HL-60 (cell line): ENCODE measurements at regions not wholly inside any gene's neighbourhood (a gene's known extent, or its start where the extent isn't known, plus 50 kb on each side); places are given as distances from the start of the nearest gene placed in this dataset.

Experiments used
- DNase-seq, 2 experiments: peaks; one replicate each; pipeline ENCODE4 v3.0.0-alpha.2; 2010 to 2020; ENCODE audit warnings: low read depth in 1 of 2, low spot score in 1 of 2
- H3K27ac ChIP-seq: fragments of 250-450 bp; sonication (Bioruptor Pico); replicated peaks from 2 replicates; pipeline ENCODE4 v1.5.1; 2020; ENCODE audit warnings: mild to moderate bottlenecking, moderate library complexity
- H3K27me3 ChIP-seq: fragments of 250-450 bp; sonication (Bioruptor Pico); 2 replicates; pipeline ENCODE4 v1.5.1; 2021; ENCODE audit warnings: mild to moderate bottlenecking, moderate library complexity; ENCODE audit not compliant: insufficient read depth, poor library complexity, severe bottlenecking
- H3K4me3 ChIP-seq: replicated peaks from 2 replicates; pipeline ENCODE4 v1.5.1; 2011; ENCODE audit warnings: mild to moderate bottlenecking, control low read depth, low read length; ENCODE audit not compliant: insufficient read depth
- GABPA ChIP-seq: IDR thresholded peaks from 2 replicates; pipeline ENCODE4 v1.6.1; 2012; ENCODE audit warnings: low read depth
- POLR2AphosphoS5 ChIP-seq: IDR thresholded peaks from 2 replicates; pipeline ENCODE4 v1.6.1; 2012; ENCODE audit warnings: low read depth
- SPI1 ChIP-seq: IDR thresholded peaks from 2 replicates; pipeline ENCODE4 v1.6.1; 2012; ENCODE audit warnings: low read depth, mild to moderate bottlenecking, borderline replicate concordance
- TF ChIP-seq, protein P1 (sequence below): IDR thresholded peaks from 2 replicates; pipeline ENCODE4 v1.6.1; 2012; ENCODE audit warnings: low read depth; ENCODE audit not compliant: insufficient replicate concordance
- TF ChIP-seq, protein P2 (sequence below): IDR thresholded peaks from one replicate; pipeline ENCODE4 v1.5.1; 2011; ENCODE audit warnings: low read length, control low read depth, inconsistent platforms; ENCODE audit not compliant: insufficient read depth

DNA sequence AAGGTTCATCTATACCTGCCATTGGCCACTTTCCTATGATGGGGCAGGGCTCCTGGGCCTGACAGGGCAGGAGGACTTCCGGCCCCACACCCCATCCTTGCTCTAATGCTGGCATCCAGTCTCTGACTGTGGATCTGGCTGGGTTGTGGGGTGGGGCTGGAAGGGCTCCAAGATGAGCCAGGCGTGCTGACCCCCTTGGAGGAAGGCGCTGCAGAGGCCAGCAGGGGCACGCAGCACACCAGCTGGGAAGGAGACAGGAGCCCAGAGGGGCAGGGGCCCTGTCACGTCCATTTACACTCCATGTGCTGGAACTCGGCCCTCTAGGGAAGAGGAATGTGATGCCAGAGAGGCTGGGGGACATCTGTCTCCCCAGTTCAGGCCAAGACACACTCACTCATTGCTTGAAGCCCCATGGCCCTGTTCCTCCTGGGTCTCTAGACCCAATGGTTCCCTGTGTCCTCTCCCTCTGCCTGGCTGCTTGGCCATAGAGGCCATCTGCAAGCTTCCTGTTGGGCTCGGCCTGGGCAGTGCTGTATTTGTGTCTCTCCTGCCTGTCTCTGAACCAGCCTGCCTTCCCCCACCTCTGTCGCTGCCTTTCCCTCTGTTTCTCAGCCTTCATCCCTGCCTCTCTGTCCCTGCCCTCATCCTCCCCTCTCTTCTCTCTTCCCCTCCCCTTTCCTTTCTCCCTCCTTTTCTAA, 67.5 kb upstream of the NECTIN1 start:
- no peak for TF ChIP-seq GABPA
- TF ChIP-seq, protein P1, sequence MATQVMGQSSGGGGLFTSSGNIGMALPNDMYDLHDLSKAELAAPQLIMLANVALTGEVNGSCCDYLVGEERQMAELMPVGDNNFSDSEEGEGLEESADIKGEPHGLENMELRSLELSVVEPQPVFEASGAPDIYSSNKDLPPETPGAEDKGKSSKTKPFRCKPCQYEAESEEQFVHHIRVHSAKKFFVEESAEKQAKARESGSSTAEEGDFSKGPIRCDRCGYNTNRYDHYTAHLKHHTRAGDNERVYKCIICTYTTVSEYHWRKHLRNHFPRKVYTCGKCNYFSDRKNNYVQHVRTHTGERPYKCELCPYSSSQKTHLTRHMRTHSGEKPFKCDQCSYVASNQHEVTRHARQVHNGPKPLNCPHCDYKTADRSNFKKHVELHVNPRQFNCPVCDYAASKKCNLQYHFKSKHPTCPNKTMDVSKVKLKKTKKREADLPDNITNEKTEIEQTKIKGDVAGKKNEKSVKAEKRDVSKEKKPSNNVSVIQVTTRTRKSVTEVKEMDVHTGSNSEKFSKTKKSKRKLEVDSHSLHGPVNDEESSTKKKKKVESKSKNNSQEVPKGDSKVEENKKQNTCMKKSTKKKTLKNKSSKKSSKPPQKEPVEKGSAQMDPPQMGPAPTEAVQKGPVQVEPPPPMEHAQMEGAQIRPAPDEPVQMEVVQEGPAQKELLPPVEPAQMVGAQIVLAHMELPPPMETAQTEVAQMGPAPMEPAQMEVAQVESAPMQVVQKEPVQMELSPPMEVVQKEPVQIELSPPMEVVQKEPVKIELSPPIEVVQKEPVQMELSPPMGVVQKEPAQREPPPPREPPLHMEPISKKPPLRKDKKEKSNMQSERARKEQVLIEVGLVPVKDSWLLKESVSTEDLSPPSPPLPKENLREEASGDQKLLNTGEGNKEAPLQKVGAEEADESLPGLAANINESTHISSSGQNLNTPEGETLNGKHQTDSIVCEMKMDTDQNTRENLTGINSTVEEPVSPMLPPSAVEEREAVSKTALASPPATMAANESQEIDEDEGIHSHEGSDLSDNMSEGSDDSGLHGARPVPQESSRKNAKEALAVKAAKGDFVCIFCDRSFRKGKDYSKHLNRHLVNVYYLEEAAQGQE: no peak
- DNase-seq: no peak
- Histone ChIP-seq H3K27ac (no peak overlapping the region), H3K4me3 (no peak overlapping the region), H3K27me3 (no peaks in the 10 kb centered on the region)

DNA sequence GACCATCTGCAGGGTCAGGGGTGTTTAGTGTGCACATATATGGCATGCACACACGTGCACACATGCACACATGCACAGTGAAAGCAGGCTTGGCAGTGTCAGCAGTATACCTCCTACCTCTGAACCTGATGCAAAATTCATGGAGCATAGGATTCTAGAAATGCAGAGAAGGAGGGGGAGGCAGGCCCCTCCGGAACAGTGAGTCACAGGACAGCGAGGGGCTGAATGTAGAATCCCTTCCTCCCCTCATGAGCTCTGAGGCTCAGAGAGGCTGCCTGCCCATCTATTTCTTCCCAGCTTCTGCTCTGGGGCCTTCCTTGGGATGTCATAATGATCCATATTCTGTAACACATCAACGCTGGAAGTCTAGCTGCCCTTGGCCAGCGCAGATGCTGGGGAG, 66.7 kb upstream of the NECTIN1 start:
- TF ChIP-seq, protein P1: no peak
- TF ChIP-seq GABPA (no peak), POLR2AphosphoS5 (no peak), SPI1 (no peak)
- TF ChIP-seq, protein P2, sequence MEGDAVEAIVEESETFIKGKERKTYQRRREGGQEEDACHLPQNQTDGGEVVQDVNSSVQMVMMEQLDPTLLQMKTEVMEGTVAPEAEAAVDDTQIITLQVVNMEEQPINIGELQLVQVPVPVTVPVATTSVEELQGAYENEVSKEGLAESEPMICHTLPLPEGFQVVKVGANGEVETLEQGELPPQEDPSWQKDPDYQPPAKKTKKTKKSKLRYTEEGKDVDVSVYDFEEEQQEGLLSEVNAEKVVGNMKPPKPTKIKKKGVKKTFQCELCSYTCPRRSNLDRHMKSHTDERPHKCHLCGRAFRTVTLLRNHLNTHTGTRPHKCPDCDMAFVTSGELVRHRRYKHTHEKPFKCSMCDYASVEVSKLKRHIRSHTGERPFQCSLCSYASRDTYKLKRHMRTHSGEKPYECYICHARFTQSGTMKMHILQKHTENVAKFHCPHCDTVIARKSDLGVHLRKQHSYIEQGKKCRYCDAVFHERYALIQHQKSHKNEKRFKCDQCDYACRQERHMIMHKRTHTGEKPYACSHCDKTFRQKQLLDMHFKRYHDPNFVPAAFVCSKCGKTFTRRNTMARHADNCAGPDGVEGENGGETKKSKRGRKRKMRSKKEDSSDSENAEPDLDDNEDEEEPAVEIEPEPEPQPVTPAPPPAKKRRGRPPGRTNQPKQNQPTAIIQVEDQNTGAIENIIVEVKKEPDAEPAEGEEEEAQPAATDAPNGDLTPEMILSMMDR: no peak
- H3K27ac ChIP-seq: no peak overlapping the region
- peaks cover 2% of the 10 kb centered on the region for H3K27me3 ChIP-seq

DNA sequence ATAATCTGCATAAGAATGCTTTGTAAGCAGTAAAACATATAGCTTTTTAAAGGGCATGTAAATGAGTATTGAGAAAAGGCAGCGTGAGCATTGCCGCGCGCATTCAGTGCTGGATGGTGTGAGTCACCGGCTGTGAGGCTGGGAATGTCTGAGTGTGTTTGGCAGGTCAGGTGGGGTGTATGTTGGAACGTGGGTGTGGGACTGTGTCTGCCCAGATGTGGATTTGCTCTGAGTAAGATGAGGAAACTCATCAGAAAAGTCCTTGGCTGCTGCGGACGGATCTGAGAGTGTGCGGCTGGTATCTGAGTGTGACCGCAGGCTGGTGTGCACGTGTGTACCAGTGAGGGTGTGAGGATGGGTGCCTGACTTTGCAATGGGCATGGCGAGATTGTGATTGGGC, 66.2 kb upstream of the NECTIN1 start:
- no peak for DNase-seq
- TF ChIP-seq POLR2AphosphoS5: no peak
- TF ChIP-seq, protein P2: no peak
- Histone ChIP-seq H3K27ac (no peak overlapping the region), H3K4me3 (no peak overlapping the region), H3K27me3 (peaks cover 3% of the 10 kb centered on the region)

More for the DNA sequence above, 66.7 kb upstream of the NECTIN1 start:
- H3K4me3 ChIP-seq: no peak overlapping the region
- DNase-seq: no peak

DNA sequence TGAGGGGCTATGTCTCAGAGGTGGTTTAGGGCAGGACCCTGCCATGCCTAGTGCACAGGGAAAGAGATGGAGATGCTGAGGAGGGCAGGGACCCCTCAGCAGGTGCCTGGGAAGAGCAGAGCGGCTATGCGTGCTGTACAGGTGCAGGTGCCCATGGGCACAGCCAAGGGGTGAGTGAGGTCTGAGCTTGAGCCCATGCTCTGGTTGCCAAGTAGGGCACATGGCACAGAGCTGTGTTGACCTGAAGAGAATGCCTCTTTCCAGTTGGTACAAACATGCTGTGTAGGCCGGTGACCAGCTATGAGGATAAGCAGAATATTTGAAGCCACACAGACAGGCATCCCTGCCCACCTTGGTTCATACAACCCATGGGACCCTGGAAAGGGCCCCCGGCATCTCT, 65.8 kb upstream of the NECTIN1 start:
- no peak for DNase-seq
- Histone ChIP-seq H3K27me3 (peaks cover 3% of the 10 kb centered on the region), H3K27ac (no peak overlapping the region), H3K4me3 (no peak overlapping the region)
- no peak for TF ChIP-seq GABPA
- TF ChIP-seq POLR2AphosphoS5: no peak
- no peak for TF ChIP-seq SPI1
- TF ChIP-seq, protein P1: no peak
- TF ChIP-seq, protein P2: no peak
